HepG2 (cell line): ENCODE measurements at regions not wholly inside any gene's neighbourhood (a gene's known extent, or its start where the extent isn't known, plus 50 kb on each side); places are given as distances from the start of the nearest gene placed in this dataset.

Source experiments
- ATAC-seq: fragments of 200-7000 bp; cut with Tn5 transposase; 3 replicates; pipeline ENCODE4 v1.9.1; 2020; ENCODE audit warnings: mild to moderate bottlenecking, moderate library complexity
- BruUV-seq: library from RNA; stranded (reverse); fragments of 400-500 nt; replicated peaks from 2 replicates; lab custom pipeline; 2021; lab: Mats Ljungman, UMichigan
- CTCF ChIA-PET: fragments of 300-600 bp; formaldehyde crosslinking; extraction: SDS; loops from one replicate; lab custom pipeline; 2021; ENCODE audit warnings: low total read pairs, inconsistent platforms, low intra/inter-chr PET ratio; lab: Yijun Ruan, JAX
- POLR2A ChIA-PET: fragments of 350-600 bp; sonication (Branson Sonifier 250); formaldehyde crosslinking; loops from one replicate; lab custom pipeline; 2020; ENCODE audit warnings: antibody characterized with exemption, inconsistent platforms; lab: Yijun Ruan, JAX
- DNase-seq: peaks from one replicate; pipeline ENCODE4 v3.0.0-alpha.2; 2015; ENCODE audit warnings: low spot score
- FAIRE-seq: peaks from 3 replicates; lab custom pipeline; 2011; peaks lifted over from hg19 to GRCh38; lab: Jason Lieb, UNC
- H2AFZ ChIP-seq: one replicate; pipeline ENCODE4 v1.6.1; 2011; ENCODE audit warnings: low read length, inconsistent platforms
- H3K27ac ChIP-seq: fragments of 300-600 bp; 3 replicates; pipeline ENCODE4 v1.8.0; 2011; ENCODE audit warnings: mixed run types, mild to moderate bottlenecking, mixed read lengths, low read length, inconsistent platforms; ENCODE audit not compliant: insufficient read depth; ENCODE audit errors: extremely low read length
- H3K27me3 ChIP-seq, 2 experiments: fragments of 200-600 bp in 1 of 2; 2 replicates in 1 of 2; 3 replicates in 1 of 2; pipeline versions ENCODE4 v1.6.0 to v1.8.0; 2011; ENCODE audit warnings: low read length in 2 of 2, mild to moderate bottlenecking in 2 of 2, moderate library complexity in 2 of 2, inconsistent platforms in 1 of 2; ENCODE audit not compliant: insufficient read depth in 2 of 2, control insufficient read depth in 1 of 2
- H3K36me3 ChIP-seq, 2 experiments: fragments of 200-600 bp in 1 of 2; replicated peaks in 1 of 2; 2 replicates in 1 of 2; 3 replicates in 1 of 2; pipeline versions ENCODE4 v1.5.1 to v1.8.0; 2011; ENCODE audit warnings: low read length in 2 of 2, inconsistent platforms in 1 of 2; ENCODE audit not compliant: insufficient read depth in 2 of 2, control insufficient read depth in 1 of 2
- H3K4me1 ChIP-seq: 2 replicates; pipeline ENCODE4 v1.5.1; 2012; ENCODE audit warnings: low read length, inconsistent platforms; ENCODE audit not compliant: insufficient read depth
- H3K4me2 ChIP-seq: 2 replicates; pipeline ENCODE4 v1.6.0; 2011; ENCODE audit warnings: low read depth, low read length, inconsistent platforms
- H3K4me3 ChIP-seq, 3 experiments: fragments of 200-600 bp in 1 of 3; sonication (generic), shearing (Covaris generic) in 1 of 3; replicated peaks in 1 of 3; 2 replicates each; pipeline ENCODE4 v1.5.1; 2011 to 2016; ENCODE audit warnings: low read length in 3 of 3, inconsistent platforms in 2 of 3, low read depth in 2 of 3, mild to moderate bottlenecking in 2 of 3, control low read depth in 1 of 3, mixed read lengths in 1 of 3; ENCODE audit not compliant: insufficient read depth in 1 of 3
- H3K79me2 ChIP-seq: one replicate; pipeline ENCODE4 v1.6.1; 2011; ENCODE audit warnings: low read length, inconsistent platforms; ENCODE audit not compliant: insufficient read depth
- H3K9ac ChIP-seq: 2 replicates; pipeline ENCODE4 v1.6.0; 2011; ENCODE audit warnings: mild to moderate bottlenecking, low read depth, low read length, inconsistent platforms; ENCODE audit not compliant: insufficient read depth
- H3K9me3 ChIP-seq: 2 replicates; pipeline ENCODE4 v1.5.1; 2012; ENCODE audit warnings: mild to moderate bottlenecking, low read length
- H4K20me1 ChIP-seq: 2 replicates; pipeline ENCODE4 v1.6.0; 2011; ENCODE audit warnings: inconsistent platforms, mild to moderate bottlenecking, low read length, moderate library complexity; ENCODE audit not compliant: insufficient read depth
- AHR ChIP-seq: IDR thresholded peaks from 2 replicates; pipeline ENCODE4 v1.6.1; 2018; ENCODE audit warnings: missing genetic modification reagents, missing compliant biosample characterization
- SIX1 ChIP-seq: sonication (generic); formaldehyde crosslinking; IDR thresholded peaks from 2 replicates; pipeline ENCODE4 v1.4.0; 2020; ENCODE audit warnings: missing genetic modification reagents, borderline replicate concordance
- SRSF1 ChIP-seq: fragments of 200-400 bp; formaldehyde crosslinking; optimal IDR thresholded peaks from 2 replicates; pipeline ENCODE3; 2017; ENCODE audit warnings: mild to moderate bottlenecking, low read depth, low read length, moderate library complexity
- ZNF552 ChIP-seq: sonication (generic); formaldehyde crosslinking; IDR thresholded peaks from 2 replicates; pipeline ENCODE4 v1.9.0; 2022; ENCODE audit warnings: missing genetic modification reagents, mild to moderate bottlenecking, borderline replicate concordance
- ZNF557 ChIP-seq: sonication (generic); formaldehyde crosslinking; IDR thresholded peaks from 2 replicates; pipeline ENCODE4 v1.4.0; 2020; ENCODE audit warnings: missing genetic modification reagents
- ZNF615 ChIP-seq: sonication (generic); formaldehyde crosslinking; IDR thresholded peaks from 2 replicates; pipeline ENCODE4 v1.5.0; 2020; ENCODE audit warnings: mild to moderate bottlenecking, missing genetic modification reagents, borderline replicate concordance
- WGBS: methylation state at CpG from one replicate; pipeline ENCODE4 v1.1.6; 2017; ENCODE audit warnings: low lambda C conversion rate; 5-methylcytosine and 5-hydroxymethylcytosine counted together
- in situ Hi-C: cut with HindIII; loops from 2 replicates; pipeline ENCODE4 v1.10.0; 2017; ENCODE audit warnings: low pct_unique_long_range_greater_than_20kb; ENCODE audit not compliant: extremely low pct_ligation_motif_present
- intact Hi-C: fragments of 100-400 bp; cut with micrococcal nuclease; formaldehyde crosslinking; loops from one replicate; pipeline ENCODE4 v1.10.0; 2022; ENCODE audit not compliant: unreplicated experiment
- TF ChIP-seq, protein P1 (sequence below): sonication (generic); formaldehyde crosslinking; IDR thresholded peaks from 2 replicates; pipeline ENCODE4 v1.5.0; 2020; ENCODE audit warnings: mild to moderate bottlenecking, missing genetic modification reagents
- TF ChIP-seq, protein P2 (sequence below): fragments of 450-650 bp; IDR thresholded peaks from 2 replicates; pipeline ENCODE4 v1.6.1; 2016
- TF ChIP-seq, protein P3 (sequence below): sonication (generic); formaldehyde crosslinking; IDR thresholded peaks from 2 replicates; pipeline ENCODE4 v1.4.0; 2020; ENCODE audit warnings: missing genetic modification reagents
- TF ChIP-seq, protein P4 (sequence below): sonication (generic); formaldehyde crosslinking; IDR thresholded peaks from 2 replicates; pipeline ENCODE4 v1.5.0; 2020; ENCODE audit warnings: mild to moderate bottlenecking, missing genetic modification reagents, moderate library complexity
- TF ChIP-seq, protein P5 (sequence below): sonication (generic); formaldehyde crosslinking; IDR thresholded peaks from 2 replicates; pipeline ENCODE4 v1.5.0; 2020; ENCODE audit warnings: mild to moderate bottlenecking, missing genetic modification reagents
- TF ChIP-seq, protein P6 (sequence below): sonication (generic); formaldehyde crosslinking; IDR thresholded peaks from 2 replicates; pipeline ENCODE4 v1.4.0; 2020; ENCODE audit warnings: missing genetic modification reagents

DNA sequence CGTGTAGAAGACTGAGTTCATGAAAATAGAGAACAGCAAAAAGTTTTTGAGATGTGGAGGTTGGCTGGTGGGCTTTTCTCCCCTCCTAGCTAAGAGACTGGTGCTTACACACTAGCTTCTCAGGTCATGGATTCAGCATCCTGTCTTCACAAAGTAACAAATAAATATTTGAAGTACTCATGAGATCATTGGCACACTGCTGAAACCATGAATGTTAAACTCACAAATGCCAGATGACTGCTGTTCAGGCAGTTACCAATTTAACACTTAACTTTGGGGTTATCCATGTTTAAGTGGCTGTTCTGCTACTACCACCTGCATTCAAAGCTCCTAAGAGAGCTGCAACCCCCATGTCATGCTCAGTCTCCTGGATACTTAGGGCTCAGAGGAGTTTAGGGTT is 119.0 kb upstream of the BET1 start:
- 0% methylated on average over 1 of the region's 1 CpG for WGBS
- Histone ChIP-seq H3K27me3 (no peaks in the 10 kb centered on the region), H3K9ac (no peak overlapping the region), H3K27ac (no peak overlapping the region), H3K4me3 (no peak overlapping the region), H3K4me2 (no peak overlapping the region), H3K36me3 (no peaks in the 10 kb centered on the region), H3K4me1 (no peaks in the 10 kb centered on the region), H3K9me3 (no peaks in the 10 kb centered on the region), H4K20me1 (no peaks in the 10 kb centered on the region), H3K79me2 (no peaks in the 10 kb centered on the region), H2AFZ (no peak overlapping the region)
- in situ Hi-C loops (no loop called here), intact Hi-C loops (no loop called here)
- no peak for FAIRE-seq
- ATAC-seq = no peak
- ChIA-PET POLR2A (no interaction called here), CTCF (no interaction called here)
- no TSS peak for BruUV-seq
- DNase-seq = no peak
- TF ChIP-seq SRSF1 = no peak
- TF ChIP-seq, protein P1, sequence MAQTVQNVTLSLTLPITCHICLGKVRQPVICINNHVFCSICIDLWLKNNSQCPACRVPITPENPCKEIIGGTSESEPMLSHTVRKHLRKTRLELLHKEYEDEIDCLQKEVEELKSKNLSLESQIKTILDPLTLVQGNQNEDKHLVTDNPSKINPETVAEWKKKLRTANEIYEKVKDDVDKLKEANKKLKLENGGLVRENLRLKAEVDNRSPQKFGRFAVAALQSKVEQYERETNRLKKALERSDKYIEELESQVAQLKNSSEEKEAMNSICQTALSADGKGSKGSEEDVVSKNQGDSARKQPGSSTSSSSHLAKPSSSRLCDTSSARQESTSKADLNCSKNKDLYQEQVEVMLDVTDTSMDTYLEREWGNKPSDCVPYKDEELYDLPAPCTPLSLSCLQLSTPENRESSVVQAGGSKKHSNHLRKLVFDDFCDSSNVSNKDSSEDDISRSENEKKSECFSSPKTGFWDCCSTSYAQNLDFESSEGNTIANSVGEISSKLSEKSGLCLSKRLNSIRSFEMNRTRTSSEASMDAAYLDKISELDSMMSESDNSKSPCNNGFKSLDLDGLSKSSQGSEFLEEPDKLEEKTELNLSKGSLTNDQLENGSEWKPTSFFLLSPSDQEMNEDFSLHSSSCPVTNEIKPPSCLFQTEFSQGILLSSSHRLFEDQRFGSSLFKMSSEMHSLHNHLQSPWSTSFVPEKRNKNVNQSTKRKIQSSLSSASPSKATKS (CRISPR knock-in tag) = no peak
- TF ChIP-seq ZNF552 (CRISPR knock-in tag) = no peak
- TF ChIP-seq SIX1 (CRISPR knock-in tag) = no peak
- TF ChIP-seq AHR (CRISPR knock-in tag) = no peak
- TF ChIP-seq, protein P2, sequence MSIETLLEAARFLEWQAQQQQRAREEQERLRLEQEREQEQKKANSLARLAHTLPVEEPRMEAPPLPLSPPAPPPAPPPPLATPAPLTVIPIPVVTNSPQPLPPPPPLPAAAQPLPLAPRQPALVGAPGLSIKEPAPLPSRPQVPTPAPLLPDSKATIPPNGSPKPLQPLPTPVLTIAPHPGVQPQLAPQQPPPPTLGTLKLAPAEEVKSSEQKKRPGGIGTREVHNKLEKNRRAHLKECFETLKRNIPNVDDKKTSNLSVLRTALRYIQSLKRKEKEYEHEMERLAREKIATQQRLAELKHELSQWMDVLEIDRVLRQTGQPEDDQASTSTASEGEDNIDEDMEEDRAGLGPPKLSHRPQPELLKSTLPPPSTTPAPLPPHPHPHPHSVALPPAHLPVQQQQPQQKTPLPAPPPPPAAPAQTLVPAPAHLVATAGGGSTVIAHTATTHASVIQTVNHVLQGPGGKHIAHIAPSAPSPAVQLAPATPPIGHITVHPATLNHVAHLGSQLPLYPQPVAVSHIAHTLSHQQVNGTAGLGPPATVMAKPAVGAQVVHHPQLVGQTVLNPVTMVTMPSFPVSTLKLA = no peak
- TF ChIP-seq ZNF615 = no peak
- TF ChIP-seq, protein P3, sequence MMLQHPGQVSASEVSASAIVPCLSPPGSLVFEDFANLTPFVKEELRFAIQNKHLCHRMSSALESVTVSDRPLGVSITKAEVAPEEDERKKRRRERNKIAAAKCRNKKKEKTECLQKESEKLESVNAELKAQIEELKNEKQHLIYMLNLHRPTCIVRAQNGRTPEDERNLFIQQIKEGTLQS (CRISPR knock-in tag) = no peak
- TF ChIP-seq, protein P4, sequence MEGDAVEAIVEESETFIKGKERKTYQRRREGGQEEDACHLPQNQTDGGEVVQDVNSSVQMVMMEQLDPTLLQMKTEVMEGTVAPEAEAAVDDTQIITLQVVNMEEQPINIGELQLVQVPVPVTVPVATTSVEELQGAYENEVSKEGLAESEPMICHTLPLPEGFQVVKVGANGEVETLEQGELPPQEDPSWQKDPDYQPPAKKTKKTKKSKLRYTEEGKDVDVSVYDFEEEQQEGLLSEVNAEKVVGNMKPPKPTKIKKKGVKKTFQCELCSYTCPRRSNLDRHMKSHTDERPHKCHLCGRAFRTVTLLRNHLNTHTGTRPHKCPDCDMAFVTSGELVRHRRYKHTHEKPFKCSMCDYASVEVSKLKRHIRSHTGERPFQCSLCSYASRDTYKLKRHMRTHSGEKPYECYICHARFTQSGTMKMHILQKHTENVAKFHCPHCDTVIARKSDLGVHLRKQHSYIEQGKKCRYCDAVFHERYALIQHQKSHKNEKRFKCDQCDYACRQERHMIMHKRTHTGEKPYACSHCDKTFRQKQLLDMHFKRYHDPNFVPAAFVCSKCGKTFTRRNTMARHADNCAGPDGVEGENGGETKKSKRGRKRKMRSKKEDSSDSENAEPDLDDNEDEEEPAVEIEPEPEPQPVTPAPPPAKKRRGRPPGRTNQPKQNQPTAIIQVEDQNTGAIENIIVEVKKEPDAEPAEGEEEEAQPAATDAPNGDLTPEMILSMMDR (CRISPR knock-in tag) = no peak
- TF ChIP-seq, protein P5, sequence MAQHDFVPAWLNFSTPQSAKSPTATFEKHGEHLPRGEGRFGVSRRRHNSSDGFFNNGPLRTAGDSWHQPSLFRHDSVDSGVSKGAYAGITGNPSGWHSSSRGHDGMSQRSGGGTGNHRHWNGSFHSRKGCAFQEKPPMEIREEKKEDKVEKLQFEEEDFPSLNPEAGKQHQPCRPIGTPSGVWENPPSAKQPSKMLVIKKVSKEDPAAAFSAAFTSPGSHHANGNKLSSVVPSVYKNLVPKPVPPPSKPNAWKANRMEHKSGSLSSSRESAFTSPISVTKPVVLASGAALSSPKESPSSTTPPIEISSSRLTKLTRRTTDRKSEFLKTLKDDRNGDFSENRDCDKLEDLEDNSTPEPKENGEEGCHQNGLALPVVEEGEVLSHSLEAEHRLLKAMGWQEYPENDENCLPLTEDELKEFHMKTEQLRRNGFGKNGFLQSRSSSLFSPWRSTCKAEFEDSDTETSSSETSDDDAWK = no peak
- TF ChIP-seq, protein P6, sequence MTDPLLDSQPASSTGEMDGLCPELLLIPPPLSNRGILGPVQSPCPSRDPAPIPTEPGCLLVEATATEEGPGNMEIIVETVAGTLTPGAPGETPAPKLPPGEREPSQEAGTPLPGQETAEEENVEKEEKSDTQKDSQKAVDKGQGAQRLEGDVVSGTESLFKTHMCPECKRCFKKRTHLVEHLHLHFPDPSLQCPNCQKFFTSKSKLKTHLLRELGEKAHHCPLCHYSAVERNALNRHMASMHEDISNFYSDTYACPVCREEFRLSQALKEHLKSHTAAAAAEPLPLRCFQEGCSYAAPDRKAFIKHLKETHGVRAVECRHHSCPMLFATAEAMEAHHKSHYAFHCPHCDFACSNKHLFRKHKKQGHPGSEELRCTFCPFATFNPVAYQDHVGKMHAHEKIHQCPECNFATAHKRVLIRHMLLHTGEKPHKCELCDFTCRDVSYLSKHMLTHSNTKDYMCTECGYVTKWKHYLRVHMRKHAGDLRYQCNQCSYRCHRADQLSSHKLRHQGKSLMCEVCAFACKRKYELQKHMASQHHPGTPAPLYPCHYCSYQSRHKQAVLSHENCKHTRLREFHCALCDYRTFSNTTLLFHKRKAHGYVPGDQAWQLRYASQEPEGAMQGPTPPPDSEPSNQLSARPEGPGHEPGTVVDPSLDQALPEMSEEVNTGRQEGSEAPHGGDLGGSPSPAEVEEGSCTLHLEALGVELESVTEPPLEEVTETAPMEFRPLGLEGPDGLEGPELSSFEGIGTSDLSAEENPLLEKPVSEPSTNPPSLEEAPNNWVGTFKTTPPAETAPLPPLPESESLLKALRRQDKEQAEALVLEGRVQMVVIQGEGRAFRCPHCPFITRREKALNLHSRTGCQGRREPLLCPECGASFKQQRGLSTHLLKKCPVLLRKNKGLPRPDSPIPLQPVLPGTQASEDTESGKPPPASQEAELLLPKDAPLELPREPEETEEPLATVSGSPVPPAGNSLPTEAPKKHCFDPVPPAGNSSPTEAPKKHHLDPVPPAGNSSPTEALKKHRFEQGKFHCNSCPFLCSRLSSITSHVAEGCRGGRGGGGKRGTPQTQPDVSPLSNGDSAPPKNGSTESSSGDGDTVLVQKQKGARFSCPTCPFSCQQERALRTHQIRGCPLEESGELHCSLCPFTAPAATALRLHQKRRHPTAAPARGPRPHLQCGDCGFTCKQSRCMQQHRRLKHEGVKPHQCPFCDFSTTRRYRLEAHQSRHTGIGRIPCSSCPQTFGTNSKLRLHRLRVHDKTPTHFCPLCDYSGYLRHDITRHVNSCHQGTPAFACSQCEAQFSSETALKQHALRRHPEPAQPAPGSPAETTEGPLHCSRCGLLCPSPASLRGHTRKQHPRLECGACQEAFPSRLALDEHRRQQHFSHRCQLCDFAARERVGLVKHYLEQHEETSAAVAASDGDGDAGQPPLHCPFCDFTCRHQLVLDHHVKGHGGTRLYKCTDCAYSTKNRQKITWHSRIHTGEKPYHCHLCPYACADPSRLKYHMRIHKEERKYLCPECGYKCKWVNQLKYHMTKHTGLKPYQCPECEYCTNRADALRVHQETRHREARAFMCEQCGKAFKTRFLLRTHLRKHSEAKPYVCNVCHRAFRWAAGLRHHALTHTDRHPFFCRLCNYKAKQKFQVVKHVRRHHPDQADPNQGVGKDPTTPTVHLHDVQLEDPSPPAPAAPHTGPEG = no peak
- TF ChIP-seq ZNF557 = no peak
